ENCODE measurements at regions not wholly inside any gene's neighbourhood (a gene's known extent, or its start where the extent isn't known, plus 50 kb on each side); places are given as distances from the start of the nearest gene placed in this dataset.

DNA sequence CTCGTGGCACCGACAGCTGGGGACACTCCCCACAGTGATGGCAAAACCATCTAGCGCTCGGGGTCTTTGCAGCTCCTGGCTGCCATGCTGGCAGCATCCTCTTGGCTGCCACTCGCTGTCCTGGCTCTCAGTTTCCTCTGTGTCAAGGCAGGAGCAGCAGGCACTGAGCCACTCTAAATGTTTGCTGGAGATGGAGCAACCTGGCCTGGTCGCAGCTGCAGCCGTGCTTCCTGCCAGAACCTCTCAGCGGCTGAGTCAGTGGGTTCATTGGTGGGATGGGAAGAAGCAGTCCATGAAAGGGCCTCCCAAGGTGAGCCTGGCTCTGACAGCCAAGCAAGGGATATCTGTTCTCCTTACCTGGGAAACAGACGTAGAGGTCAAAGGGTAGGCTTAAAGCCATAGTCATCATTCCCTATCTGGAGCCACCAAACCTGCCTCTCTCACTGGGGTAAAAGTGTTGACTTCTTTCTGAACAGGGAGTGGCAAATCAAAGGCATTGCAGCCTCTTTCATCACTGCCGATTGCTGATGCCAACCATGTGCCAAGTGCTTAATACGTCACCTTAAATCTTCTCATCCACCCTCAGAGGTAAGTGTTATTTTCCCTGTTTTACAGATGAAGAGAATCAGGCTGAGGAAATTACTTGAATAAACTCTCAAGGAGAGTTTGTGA lies 304.8 kb upstream of the ZNF462 start:
- POLR2A ChIA-PET: no interaction called here
- no peak for ATAC-seq
- Mint-ChIP-seq H3K27me3 (no peaks in the 10 kb centered on the region), H3K36me3 (no peaks in the 10 kb centered on the region), H3K27ac (no peak overlapping the region), H3K9me3 (peaks cover 7 to 38% (median 17%) of the 10 kb centered on the region in 9 donors), H3K4me3 (no peak overlapping the region), H3K4me1 (no peaks in the 10 kb centered on the region)
- DNase-seq: no peak

DNA sequence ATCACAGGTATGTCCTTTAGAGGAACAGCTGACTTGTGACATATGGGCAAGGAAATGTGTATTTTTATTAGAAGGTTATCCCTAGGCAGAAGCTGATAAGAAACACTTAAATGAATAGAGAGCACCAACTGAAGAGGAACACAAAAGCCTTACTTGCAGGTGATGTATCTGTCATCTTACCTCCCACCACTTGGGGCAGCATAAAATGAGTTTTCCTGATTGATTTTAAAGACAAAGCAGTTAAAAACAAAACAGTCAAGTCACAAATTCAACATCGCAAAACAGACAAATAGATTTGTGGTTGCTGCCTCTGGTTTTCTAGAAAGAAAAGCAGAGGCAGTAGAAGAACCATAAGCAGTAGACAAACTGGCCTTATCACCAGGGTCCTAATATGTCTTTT lies 302.4 kb upstream of the ZNF462 start:
- no peak overlapping the region for H3K4me3 Mint-ChIP-seq
- peaks cover 0 to 25% (median 11%) of the 10 kb centered on the region in 9 donors for H3K9me3 Mint-ChIP-seq
- H3K27ac Mint-ChIP-seq: no peak overlapping the region
- ATAC-seq: no peak
- H3K36me3 Mint-ChIP-seq: no peaks in the 10 kb centered on the region
- H3K27me3 Mint-ChIP-seq: no peaks in the 10 kb centered on the region
- no peaks in the 10 kb centered on the region for H3K4me1 Mint-ChIP-seq
- POLR2A ChIA-PET: no interaction called here
- DNase-seq: no peak

DNA sequence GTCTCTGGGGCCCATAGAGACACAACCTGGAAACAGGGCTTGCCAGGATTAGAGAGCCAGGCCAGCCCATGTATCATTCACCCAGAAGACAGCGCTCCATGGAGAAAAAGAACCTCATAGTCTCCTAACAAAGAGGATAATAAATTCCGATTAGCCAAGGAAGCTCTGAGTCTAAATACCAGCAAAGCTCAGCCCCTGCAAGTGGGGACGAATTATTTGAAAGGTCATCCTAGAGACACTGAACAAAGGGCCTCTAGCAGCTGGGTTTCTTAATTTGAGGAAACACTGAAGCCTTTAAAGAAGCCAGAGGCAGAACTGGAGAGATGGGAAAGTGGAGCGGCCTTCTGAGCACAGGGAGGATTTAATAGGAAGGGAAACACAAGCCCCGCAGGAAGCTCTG lies 287.1 kb upstream of the ZNF462 start:
- no peak overlapping the region for H3K4me3 Mint-ChIP-seq
- POLR2A ChIA-PET: no interaction called here
- no peak for DNase-seq
- peaks cover 0 to 25% (median 0%) of the 10 kb centered on the region in 3 donors for H3K36me3 Mint-ChIP-seq
- H3K9me3 Mint-ChIP-seq: peaks cover 0 to 60% (median 33%) of the 10 kb centered on the region in 9 donors
- no peaks in the 10 kb centered on the region for H3K4me1 Mint-ChIP-seq
- no peak overlapping the region for H3K27ac Mint-ChIP-seq
- no peaks in the 10 kb centered on the region for H3K27me3 Mint-ChIP-seq
- no peak for ATAC-seq

DNA sequence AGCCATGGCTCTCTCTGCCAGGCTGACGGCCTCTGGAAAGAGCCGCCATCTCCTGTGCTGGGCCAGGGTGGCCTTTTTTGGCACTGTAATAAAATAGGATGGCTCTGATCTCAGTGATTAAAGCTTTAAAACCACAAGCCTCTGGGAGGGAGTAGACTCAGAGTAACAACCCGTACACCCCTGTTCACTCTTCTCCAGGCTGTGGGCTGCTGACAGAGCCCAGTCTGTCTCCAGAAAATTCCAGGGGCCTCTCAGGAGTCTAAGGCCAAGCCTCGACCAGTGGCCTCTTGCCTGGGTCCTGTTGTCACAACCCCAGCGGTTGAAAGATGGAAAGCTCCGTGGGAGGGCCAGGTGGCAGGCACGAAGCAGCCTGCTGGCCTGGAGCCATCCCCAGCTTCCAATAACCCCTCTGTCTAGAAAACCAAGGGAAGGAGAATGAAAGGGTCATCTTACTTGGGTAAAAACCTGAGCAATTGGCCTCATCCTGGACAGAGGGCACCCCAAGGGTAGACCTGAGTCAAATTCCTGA lies 286.7 kb upstream of the ZNF462 start:
- no peaks in the 10 kb centered on the region for H3K4me1 Mint-ChIP-seq
- ATAC-seq (no peak), DNase-seq (no peak)
- no peaks in the 10 kb centered on the region for H3K27me3 Mint-ChIP-seq
- H3K4me3 Mint-ChIP-seq: no peak overlapping the region
- H3K9me3 Mint-ChIP-seq: peaks cover 0 to 59% (median 29%) of the 10 kb centered on the region in 9 donors
- no peak overlapping the region for H3K27ac Mint-ChIP-seq
- POLR2A ChIA-PET: no interaction called here
- H3K36me3 Mint-ChIP-seq: peaks cover 0 to 25% (median 0%) of the 10 kb centered on the region in 3 donors

DNA sequence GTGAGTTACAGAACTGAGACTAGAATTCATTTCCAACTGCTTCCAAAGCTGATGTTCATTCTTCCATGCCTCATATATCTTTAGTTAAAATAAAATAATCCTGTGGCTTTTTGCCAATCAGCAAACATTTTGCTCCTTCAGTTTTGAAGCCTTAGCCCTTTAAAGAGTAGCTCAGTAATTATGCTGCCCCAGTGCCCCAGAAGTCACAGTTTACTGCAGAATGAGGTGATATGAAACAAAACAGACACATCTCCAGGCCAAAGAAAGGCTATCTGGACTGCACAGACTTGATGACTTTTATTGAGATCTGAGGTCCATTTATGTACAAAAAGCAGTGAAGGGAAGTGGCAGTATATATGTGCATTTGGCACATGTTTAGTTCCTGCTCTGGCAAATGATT lies 285.8 kb upstream of the ZNF462 start:
- Mint-ChIP-seq H3K4me1 (no peaks in the 10 kb centered on the region), H3K4me3 (no peak overlapping the region), H3K36me3 (peaks cover 0 to 20% (median 0%) of the 10 kb centered on the region in 3 donors), H3K27me3 (no peaks in the 10 kb centered on the region), H3K9me3 (peaks cover 0 to 59% (median 26%) of the 10 kb centered on the region in 9 donors), H3K27ac (no peak overlapping the region)
- DNase-seq (no peak), ATAC-seq (no peak)
- POLR2A ChIA-PET: no interaction called here

DNA sequence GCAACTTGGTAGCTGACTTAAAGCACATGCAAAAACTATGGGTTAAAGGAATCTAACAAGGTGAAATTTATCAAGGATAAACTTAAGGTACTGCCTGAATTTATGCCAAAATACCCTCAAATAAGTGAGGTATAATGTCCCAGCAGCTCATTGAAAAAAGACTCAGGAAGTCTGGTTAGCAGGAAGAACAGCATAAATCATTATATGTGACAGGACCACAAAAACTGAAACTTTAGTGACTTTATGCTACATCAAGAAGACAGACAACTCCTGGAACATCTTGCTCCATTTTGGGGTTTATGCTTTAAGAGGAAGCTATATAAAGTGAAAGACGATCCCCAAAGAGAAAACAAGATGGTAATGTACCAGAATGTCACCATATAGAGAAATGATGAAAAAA lies 282.4 kb upstream of the ZNF462 start:
- no peaks in the 10 kb centered on the region for H3K27me3 Mint-ChIP-seq

DNA sequence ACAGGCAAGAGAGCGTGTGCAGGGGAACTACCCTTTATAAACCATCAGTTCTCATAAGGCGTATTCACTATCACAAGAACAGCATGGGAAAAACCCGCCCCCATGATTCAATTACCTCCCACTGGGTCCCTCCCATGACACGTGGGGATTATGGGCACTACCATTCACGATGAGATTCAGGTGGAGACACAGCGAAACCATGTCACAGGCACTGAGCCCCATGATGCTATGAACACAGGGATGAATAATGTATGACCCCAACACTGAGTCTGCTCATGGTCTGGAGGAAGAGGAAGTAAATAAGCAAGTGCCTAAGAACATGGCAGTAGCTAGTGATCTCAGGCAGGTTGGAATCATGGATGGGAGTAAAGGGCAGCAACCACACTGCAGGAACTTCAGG lies 281.0 kb upstream of the ZNF462 start:
- H3K36me3 Mint-ChIP-seq: peaks cover 0 to 4% (median 0%) of the 10 kb centered on the region in 3 donors
- no peaks in the 10 kb centered on the region for H3K27me3 Mint-ChIP-seq
- no peak overlapping the region for H3K4me3 Mint-ChIP-seq
- H3K9me3 Mint-ChIP-seq: peaks cover 0 to 46% (median 17%) of the 10 kb centered on the region in 9 donors
- ATAC-seq (no peak), DNase-seq (no peak)
- H3K4me1 Mint-ChIP-seq: no peaks in the 10 kb centered on the region
- no peak overlapping the region for H3K27ac Mint-ChIP-seq
- POLR2A ChIA-PET: no interaction called here

More for the DNA sequence above, 282.4 kb upstream of the ZNF462 start:
- Mint-ChIP-seq H3K4me3 (no peak overlapping the region), H3K4me1 (no peaks in the 10 kb centered on the region), H3K36me3 (peaks cover 0 to 9% (median 0%) of the 10 kb centered on the region in 3 donors), H3K27ac (no peak overlapping the region), H3K9me3 (peaks cover 0 to 55% (median 21%) of the 10 kb centered on the region in 9 donors)
- DNase-seq (no peak), ATAC-seq (no peak)
- POLR2A ChIA-PET: no interaction called here

DNA sequence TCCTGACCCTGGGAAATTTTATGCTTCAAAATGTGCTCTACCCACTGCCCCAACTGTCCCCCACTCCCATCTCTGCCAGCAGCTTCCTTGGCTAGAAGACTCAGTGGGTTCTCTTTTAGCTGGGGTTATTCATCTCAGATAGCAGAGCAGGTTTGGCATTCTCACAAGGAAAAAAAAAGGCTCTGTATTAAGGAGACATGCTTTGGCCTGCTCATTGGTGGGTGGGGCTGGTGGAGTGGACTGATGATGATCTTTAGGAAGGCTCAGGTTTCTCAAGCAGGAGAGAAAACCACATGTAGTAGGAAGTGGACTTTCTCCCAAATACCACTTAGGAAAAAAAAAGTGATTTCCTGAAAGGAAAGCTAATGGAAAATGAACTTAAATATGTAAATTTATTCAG lies 279.2 kb upstream of the ZNF462 start:
- peaks cover 0 to 4% (median 0%) of the 10 kb centered on the region in 3 donors for H3K36me3 Mint-ChIP-seq
- H3K4me1 Mint-ChIP-seq: no peaks in the 10 kb centered on the region
- no peak overlapping the region for H3K4me3 Mint-ChIP-seq
- DNase-seq (no peak), ATAC-seq (no peak)
- POLR2A ChIA-PET: no interaction called here
- no peak overlapping the region for H3K27ac Mint-ChIP-seq
- peaks cover 0 to 34% (median 15%) of the 10 kb centered on the region in 9 donors for H3K9me3 Mint-ChIP-seq
- H3K27me3 Mint-ChIP-seq: no peaks in the 10 kb centered on the region

DNA sequence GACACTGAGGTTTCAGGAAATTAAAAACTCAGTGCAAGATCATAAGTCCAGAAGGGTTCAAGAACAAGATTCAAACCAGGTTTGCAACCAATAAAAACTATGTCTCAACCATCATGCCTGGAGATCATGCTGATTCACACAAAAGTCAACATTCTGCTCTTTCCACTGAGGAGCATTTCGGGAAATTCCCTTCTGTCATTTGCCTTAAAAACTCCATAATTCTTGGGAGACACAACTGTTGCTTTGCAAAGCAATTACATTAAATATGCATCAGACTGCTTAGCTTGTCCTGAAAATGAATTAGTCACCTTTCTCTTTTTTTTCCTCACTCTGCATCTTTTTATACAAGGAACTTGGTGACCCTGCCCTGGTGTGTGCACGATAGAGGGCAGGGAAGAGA lies 275.9 kb upstream of the ZNF462 start:
- no peaks in the 10 kb centered on the region for H3K4me1 Mint-ChIP-seq
- H3K27me3 Mint-ChIP-seq: no peaks in the 10 kb centered on the region

DNA sequence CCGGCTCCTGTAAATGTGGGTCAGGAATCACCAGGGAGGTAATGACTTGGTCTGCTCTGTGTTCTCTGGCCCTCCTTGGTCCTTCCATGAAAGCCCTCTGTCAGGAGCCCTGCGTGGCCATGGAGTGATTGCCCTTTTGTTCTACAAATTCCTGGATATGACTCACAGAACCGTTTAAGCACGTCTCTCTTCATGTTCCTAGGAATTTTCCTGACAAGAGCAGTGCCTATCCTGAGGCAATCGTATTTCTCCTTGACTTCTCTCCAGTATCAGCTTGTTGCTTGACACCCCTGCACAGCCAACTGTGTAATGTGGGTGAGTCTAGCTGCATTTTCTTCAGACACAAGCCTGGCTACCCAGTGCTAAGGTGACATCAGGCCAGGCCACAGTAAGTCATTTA lies 274.3 kb upstream of the ZNF462 start:
- POLR2A ChIA-PET: no interaction called here
- H3K9me3 Mint-ChIP-seq: peaks cover 2 to 20% (median 7%) of the 10 kb centered on the region in 9 donors

More for the DNA sequence above, 275.9 kb upstream of the ZNF462 start:
- H3K27ac Mint-ChIP-seq: no peak overlapping the region
- H3K9me3 Mint-ChIP-seq: peaks cover 2 to 26% (median 11%) of the 10 kb centered on the region in 9 donors
- no peak for DNase-seq
- H3K36me3 Mint-ChIP-seq: no peaks in the 10 kb centered on the region
- H3K4me3 Mint-ChIP-seq: no peak overlapping the region
- POLR2A ChIA-PET: no interaction called here
- ATAC-seq: no peak

DNA sequence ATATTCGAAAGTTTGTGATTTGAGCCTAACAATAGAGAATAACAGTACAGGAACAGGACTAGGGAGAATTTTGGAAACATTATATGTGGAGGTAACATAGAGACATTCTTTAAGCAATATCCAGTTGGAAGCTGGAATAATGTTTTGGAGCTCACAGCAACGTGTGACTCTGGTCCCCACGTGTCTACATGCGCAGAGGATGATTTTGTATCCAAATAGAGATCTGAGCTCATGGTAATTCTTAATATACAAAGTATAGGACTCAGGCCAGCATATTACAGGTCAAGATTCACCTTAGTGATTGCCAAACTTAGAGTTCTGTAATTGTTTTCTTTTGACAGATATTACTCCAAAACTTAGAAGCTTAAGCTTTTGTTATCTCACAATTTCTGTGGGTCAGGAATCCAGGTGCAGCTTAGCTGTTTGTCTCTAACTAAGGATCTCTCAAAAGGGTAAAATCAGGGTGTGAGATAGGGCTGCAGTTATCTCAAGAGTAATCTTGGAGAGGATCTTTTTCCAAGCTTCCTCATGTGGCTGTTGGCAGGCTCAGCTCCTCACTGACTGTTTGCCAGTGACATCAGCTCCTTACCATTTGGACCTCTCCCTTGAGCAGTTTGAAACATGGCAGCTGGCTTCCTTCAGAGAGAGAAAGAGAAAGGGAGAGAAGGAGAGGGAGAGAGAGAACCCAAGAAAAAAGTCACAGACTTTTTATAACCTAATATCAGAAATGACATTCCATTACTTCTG lies 272.0 kb upstream of the ZNF462 start:
- no peaks in the 10 kb centered on the region for H3K27me3 Mint-ChIP-seq
- ATAC-seq (no peak), DNase-seq (no peak)
- no peaks in the 10 kb centered on the region for H3K4me1 Mint-ChIP-seq
- no peak overlapping the region for H3K27ac Mint-ChIP-seq
- H3K4me3 Mint-ChIP-seq: no peak overlapping the region
- POLR2A ChIA-PET: no interaction called here
- no peaks in the 10 kb centered on the region for H3K36me3 Mint-ChIP-seq
- peaks cover 0 to 13% (median 4%) of the 10 kb centered on the region in 9 donors for H3K9me3 Mint-ChIP-seq

More for the DNA sequence above, 274.3 kb upstream of the ZNF462 start:
- no peaks in the 10 kb centered on the region for H3K36me3 Mint-ChIP-seq
- H3K27ac Mint-ChIP-seq: no peak overlapping the region
- no peak overlapping the region for H3K4me3 Mint-ChIP-seq
- no peaks in the 10 kb centered on the region for H3K4me1 Mint-ChIP-seq
- no peak for DNase-seq
- no peaks in the 10 kb centered on the region for H3K27me3 Mint-ChIP-seq
- ATAC-seq: no peak

DNA sequence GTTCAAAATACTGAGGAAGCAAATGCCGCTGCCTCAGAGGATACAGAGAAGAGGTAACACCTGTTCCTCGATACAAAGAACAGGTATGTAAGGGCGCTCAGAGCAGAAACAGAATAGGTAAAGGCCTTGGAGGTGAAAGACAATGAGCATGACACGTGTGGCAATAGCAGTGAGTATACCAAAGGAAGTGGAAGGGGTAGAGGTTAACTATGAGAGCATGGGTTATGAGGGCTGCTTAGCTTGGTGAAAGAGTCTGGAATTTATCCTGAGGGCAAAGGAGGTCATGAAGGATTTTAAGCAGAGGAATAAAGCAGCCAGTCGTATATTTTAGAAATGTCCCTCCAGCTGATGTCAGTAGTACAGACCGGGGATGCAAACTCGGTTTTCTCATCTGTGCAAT lies 269.8 kb upstream of the ZNF462 start:
- no peaks in the 10 kb centered on the region for H3K36me3 Mint-ChIP-seq

DNA sequence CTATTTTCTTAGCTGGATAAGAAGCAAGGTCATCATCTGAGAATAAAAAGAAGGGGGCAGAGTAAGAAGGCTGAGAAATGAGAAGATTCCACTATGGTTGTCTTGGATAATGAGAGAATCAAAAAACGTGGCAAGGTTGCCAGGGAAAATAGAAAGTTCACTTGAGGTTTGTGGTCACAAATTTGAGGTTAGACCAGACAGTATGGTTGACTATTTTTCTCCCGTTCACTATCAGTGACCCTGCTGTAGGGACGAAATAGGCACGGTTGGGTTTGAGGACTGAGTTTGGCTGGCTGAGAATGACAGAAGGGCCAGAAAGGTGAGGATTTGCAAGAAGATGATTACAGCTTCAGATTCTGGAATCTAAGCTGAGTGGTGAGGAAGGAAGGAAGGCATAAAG lies 266.0 kb upstream of the ZNF462 start:
- DNase-seq: no peak
- POLR2A ChIA-PET: no interaction called here
- H3K27me3 Mint-ChIP-seq: peaks cover 0 to 3% (median 0%) of the 10 kb centered on the region in 5 donors

More for the DNA sequence above, 269.8 kb upstream of the ZNF462 start:
- H3K9me3 Mint-ChIP-seq: peaks cover 0 to 13% (median 2%) of the 10 kb centered on the region in 9 donors
- H3K4me1 Mint-ChIP-seq: no peaks in the 10 kb centered on the region
- ATAC-seq: no peak
- no peak overlapping the region for H3K4me3 Mint-ChIP-seq
- POLR2A ChIA-PET: no interaction called here
- H3K27ac Mint-ChIP-seq: no peak overlapping the region
- DNase-seq: no peak
- no peaks in the 10 kb centered on the region for H3K27me3 Mint-ChIP-seq

More for the DNA sequence above, 266.0 kb upstream of the ZNF462 start:
- no peaks in the 10 kb centered on the region for H3K4me1 Mint-ChIP-seq
- H3K4me3 Mint-ChIP-seq: no peak overlapping the region
- no peak overlapping the region for H3K27ac Mint-ChIP-seq
- H3K9me3 Mint-ChIP-seq: peaks cover 0 to 4% (median 0%) of the 10 kb centered on the region in 9 donors
- H3K36me3 Mint-ChIP-seq: no peaks in the 10 kb centered on the region
- no peak for ATAC-seq

Data from naive thymus-derived CD8-positive, alpha-beta T cell (primary cell).